NCI-H524 treated with DMSO at 0.1 percent for 48 hours (cell line): ENCODE measurements at regions not wholly inside any gene's neighbourhood (a gene's known extent, or its start where the extent isn't known, plus 50 kb on each side); places are given as distances from the start of the nearest gene placed in this dataset.
"Not testable (repeated sequence)": the region's sequence is repeated elsewhere in the genome, so short reads cannot be mapped to it uniquely, and the experiment has no call there.

Experiments used
- DNase-seq: peaks from one replicate; lab custom pipeline; 2025; lab: John Stamatoyannopoulos, UW

- no peak for DNase-seq
These were observed 250.2 kb downstream of the DACT1 start for GRCh38 chr14:58887931-58888330.

GRCh38 chr14:58898655-58899316, 261.0 kb downstream of the DACT1 start:
- no peak for DNase-seq

DNA sequence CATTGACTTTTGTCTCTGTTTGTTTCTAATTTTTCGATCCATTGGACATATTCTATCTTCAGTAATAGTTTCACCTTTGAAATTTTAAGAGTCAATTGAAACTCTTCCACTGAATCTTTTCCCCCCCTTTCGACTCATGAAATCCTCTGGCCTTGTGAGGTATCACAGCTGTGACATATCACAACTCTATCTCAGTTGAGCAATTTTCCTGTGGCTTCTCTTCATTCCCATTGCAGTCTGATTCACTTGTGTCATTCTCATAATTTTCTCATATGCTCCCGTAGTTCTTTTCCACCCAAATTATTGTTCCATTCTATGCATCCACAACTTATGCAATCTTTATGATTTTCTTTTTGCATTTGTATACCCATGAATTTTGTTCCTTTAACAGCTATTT, 261.6 kb downstream of the DACT1 start:
- no peak for DNase-seq

GRCh38 chr14:58901826-58902225, 264.1 kb downstream of the DACT1 start:
- no peak for DNase-seq

GRCh38 chr14:58904776-58905175, 267.0 kb downstream of the DACT1 start:
- DNase-seq = no peak

GRCh38 chr14:58907803-58908202, 270.0 kb downstream of the DACT1 start:
- no peak for DNase-seq

DNA sequence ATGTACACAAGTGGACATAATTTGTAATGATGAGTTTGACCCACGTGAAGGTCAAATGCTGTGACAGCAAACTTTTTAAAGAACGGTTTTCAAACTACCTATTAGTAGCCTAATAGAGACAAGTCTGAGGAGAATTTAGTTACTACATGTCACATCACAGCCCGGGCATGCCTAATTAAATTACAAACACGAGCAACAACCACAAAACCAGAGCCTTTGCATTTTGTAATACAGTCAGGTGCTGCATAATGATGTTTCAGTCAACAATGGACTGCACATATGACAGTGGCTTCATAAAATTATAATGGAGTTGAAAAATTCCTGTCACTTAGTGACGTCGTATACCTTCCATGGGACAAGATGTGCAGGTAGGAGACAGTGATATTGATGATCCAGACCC, 274.5 kb downstream of the DACT1 start:
- DNase-seq = no peak

GRCh38 chr14:58912799-58913432, 275.2 kb downstream of the DACT1 start:
- no peak for DNase-seq

DNA sequence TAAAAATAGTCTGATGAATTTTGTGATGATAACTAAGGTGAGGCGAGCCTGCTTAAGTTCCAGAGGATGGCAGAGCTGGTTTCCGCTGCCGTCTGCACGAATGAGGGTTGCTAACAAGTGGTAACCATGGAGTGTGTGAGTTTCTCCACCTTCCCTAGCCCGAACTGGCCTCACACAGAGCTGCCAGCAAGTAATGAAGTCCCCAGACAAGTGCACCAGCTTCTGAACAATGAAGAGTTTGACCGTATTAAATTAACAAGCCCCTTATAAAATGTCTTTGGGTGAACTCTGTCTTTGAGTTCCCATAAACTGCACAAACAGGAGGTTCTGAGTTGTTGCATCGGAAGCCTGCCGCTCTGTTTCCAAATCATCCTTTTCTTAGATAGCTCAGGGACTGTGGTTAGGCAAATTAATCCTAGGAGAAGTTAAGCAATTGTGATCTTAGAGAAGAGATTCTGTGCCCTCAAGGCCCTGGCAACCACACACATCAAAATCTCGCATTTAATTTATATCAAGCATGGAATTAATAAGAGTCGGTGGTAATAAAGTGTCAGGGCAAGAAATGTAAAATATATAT, 274.1 kb upstream of the DAAM1 start:
- DNase-seq = no peak

GRCh38 chr14:58915646-58916045, 272.8 kb upstream of the DAAM1 start:
- no peak for DNase-seq

DNA sequence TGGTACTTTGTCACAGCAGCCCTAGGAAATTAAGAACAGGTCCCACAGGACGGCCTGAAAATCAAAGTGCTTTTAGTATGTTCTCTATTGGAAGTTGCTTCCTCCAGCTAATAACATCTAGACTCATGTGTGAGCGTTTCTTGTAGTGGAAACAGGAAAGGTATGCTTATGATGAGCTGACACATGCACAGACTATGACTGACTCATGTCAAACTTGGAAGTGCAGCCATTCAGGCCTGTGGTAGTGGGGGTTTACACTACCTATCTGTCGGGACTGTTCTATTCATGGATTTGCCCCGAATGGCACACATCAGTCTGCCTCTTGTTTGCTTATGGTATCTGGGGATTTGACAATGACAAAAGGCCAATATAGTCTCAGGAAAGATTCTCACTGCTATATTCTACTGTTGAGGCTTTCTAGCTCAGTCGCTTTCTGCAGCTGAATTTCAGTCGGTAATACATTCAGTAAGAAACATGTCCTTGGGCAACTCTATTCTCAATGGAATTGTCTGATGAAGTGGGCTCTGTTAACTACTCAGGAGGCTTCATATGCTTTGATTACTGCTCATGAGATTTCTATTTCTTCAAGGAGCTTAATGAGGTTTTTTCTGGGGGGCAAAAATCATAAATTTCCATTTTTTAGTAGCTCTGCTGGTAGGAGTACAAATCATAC, 270.3 kb upstream of the DAAM1 start:
- DNase-seq = no peak

GRCh38 chr14:58919217-58919616, 269.2 kb upstream of the DAAM1 start:
- DNase-seq = peak; percentile 90

- no peak for DNase-seq
These were observed 268.2 kb upstream of the DAAM1 start for GRCh38 chr14:58920230-58920629.

DNA sequence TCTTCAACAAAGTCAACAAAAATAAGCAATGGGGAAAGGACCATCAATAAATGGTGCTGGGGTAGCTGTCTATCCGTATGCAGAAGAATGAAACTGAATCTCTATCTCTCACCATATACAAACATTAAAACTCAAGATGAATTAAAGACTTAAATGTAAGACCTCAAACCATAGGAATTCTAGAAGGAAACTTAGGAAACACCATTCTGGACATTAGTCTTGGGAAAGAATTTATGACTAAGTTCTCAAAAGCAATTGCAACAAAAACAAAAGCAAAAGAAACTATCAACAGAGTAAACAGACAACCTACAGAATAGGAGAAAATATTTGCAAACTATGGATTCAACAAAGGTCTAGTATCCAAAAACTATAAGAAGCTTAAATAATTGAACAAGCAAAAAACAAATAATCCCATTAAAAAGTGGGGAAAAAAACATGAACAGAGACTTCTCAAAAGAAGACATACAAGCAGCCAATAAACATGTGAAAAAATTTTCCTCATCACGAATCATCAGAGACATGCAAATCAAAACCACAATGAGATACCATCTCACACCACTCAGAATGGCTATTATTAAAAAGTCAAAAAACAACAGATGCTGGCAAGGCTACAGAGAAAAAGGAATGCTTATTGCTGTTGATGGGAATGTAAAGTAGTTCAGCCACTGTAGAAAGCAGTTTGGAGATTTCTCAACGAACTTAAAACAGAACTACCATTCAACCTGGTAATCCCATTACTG, 266.1 kb upstream of the DAAM1 start:
- DNase-seq = not testable (repeated sequence)

- DNase-seq = no peak
These were observed 264.6 kb upstream of the DAAM1 start for GRCh38 chr14:58923751-58924405.

DNA sequence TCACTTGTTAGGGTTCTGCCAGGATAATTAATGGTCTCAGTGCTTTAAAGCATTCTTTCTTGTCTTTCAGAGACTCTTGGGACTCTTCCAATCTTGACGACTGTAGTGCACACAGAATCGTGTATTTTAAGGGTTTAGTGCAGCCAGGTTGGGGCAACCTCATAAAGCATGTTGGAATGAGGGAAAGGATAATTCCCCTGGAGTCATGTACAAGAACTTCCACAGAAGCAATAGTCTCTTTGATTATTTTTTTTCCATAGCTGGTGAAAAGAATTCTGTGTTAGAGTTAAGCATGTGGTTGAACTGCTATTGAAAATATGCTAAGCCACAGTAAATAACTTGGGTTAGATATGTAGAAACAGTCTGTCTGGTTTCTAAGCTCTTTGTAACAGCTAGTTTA, 246.8 kb upstream of the DAAM1 start:
- DNase-seq = no peak

DNA sequence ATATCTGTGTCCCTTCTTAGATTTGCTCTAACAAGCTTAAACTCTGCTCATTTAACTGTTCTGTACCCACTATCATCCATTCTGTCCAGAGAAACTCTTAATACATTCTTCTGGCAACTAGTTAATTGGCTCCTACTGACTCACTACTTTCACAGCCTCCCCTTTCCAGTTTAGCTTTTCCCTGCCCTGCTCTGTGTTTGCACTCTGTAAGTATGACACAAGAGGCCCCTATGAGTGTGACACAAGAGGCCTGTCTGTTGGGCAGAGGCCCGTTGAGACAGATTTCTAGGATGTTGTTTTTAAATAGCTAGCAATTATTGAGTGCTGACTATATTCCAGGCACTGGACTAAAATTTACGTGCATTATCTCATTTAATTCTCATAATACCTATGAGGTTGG, 246.0 kb upstream of the DAAM1 start:
- DNase-seq = no peak

DNA sequence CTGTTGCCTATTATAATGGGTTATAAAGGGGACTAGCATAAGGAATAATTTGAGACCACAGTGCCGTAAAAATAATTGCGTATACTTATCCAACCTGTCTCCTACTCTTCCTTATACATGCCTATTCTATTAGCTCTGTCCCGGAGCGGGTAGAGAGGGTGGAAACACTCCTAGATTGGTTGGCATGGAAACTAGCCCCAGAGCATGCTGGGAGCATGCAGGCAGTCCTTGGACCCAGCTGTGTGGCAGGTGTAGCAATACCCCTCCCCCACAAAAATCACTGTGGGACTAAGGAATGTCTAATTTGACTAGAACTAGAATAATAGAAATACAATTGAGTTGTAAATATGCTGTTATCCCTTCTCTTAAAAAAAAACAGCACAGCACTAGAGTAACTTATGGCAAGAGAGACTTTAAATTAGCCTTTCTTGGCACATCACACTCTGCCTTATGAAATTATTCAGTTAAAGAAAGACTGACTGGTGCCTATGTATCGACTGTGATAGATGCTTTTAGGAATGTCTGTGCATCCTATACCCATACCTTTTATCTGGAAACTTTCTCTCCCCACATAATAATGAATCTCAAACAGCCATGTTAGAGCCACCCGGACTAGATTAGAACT, 244.0 kb upstream of the DAAM1 start:
- DNase-seq = peak; percentile 91

DNA sequence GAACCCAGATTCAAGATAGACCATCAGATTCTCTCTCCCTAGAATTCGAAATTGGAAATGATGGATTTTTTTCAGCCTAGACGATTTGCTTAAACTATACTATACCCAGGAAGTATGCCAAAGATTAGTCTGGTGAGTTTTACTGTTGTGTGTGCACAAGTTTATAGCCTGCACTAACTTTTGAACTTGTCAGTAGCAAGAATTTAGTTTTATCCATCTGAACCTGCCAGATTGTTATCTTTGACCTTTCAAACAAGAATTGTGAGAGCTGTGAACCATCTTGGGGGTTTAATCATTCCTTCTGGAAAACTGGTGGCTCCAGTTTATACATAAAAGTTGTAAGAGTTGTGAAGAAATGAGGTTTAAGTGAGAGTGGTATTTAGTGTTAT, 243.5 kb upstream of the DAAM1 start:
- DNase-seq = no peak

GRCh38 chr14:58946431-58946830, 242.0 kb upstream of the DAAM1 start:
- DNase-seq = no peak

GRCh38 chr14:58947156-58947555, 241.3 kb upstream of the DAAM1 start:
- DNase-seq = no peak
